SIG-M5 (cell line): ENCODE measurements at regions not wholly inside any gene's neighbourhood (a gene's known extent, or its start where the extent isn't known, plus 50 kb on each side); places are given as distances from the start of the nearest gene placed in this dataset.

ENCODE experiments used
- DNase-seq: peaks from one replicate; lab custom pipeline; 2025; lab: John Stamatoyannopoulos, UW

DNA sequence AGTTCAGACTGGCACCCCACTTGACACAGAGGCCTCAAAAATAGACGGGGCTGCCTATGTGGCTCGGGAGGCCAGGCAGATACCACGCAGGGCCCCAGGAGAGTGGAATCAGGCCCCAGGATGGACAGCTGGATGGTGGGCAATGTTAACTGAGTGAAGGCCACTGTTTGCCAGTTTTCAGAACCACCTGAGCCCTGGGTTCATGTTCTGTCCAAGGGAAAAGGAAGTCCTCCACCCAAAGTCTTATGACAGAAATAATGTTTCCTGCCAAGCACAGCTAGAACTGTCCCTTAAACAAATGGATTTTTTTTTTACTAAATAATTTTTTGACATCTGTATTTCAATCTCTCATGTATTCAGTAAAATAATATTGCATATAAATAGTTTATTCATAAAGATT is 228.4 kb downstream of the KLF13 start:
- DNase-seq = no peak

GRCh38 chr15:31556494-31557150 is 230.0 kb downstream of the KLF13 start:
- no peak for DNase-seq

GRCh38 chr15:31557899-31558298 is 231.3 kb downstream of the KLF13 start:
- DNase-seq = no peak

- no peak for DNase-seq
Measured at GRCh38 chr15:31558840-31559239, 232.2 kb downstream of the KLF13 start.

- DNase-seq = no peak
Measured at GRCh38 chr15:31559786-31560185, 233.2 kb downstream of the KLF13 start.

DNA sequence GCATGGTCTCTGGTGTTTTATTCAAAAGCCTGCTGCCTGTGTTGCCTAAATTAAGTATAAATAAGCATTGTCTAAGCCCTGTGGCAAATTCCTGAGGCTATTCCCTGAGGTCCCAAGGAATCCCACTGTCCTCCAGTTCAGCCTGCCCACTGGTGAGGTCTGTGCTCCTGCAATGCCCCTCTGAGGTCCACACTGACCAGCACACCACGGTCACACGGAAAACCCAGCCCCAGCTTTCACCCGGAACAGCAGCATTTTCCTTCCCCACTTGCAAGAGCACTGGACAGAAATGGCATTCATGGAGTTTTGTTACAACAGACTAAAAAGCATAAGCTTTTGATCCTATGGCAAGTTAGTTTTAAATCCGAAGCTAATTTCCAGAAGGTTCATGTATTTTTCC is 234.0 kb downstream of the KLF13 start:
- DNase-seq = no peak

DNA sequence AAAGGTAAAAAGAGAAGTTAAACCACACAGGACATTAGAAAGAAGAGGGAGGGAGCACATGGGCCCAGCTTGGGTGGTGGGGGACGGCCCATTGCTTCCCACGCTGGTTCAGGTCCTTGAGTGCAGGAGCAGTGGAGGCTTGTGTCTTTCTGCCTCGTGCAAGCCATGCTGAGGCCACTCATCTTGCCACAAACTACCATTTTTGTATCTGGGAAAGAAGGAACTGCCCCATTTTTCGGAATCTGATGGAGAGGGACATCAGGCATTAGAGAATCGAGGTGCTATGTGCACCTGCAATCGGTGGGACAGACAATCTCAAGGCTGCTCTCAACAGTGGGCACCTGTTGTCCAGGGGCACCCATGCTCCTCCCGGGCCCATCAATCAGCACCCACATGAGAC is 234.5 kb downstream of the KLF13 start:
- no peak for DNase-seq

DNA sequence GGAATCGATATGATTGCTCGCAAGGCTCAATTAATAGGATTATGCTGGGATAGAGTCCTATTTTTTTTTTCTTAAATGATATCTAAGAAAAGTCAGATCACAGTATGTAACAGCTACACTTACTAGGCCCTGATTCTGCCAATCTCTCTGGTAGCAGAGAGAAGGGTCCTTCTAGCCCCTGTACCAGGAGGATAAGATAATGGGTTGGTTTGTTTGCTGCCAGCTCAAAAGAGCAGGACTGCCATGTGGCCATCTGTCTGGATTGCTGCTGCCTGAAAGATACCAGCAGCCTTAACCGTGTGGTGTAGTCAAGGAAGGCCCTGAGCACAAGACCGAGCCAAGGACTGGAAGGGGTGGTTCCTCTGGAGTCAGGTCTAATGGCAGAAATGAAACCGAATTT is 236.4 kb downstream of the KLF13 start:
- no peak for DNase-seq

GRCh38 chr15:31563421-31563820 is 236.8 kb downstream of the KLF13 start:
- DNase-seq = no peak

DNA sequence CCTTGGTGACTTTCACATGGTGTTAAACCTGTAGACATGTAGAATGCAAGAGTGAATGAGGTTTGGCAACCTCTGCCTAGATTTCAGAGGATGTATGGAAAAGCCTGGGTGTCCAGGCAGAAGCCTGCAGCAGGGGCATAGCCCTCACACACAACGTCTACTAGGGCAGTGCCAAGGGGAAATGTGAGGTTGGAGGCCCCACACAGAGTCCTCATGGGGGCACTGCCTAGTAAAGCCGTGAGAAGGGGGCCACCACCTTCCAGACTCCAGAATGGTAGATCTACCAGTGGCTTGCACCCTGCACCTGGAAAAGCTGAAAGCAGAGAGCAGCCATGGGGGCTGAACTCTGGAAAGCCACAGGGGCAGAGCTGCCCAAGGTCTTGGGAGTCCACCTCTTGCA is 241.2 kb downstream of the KLF13 start:
- no peak for DNase-seq

DNA sequence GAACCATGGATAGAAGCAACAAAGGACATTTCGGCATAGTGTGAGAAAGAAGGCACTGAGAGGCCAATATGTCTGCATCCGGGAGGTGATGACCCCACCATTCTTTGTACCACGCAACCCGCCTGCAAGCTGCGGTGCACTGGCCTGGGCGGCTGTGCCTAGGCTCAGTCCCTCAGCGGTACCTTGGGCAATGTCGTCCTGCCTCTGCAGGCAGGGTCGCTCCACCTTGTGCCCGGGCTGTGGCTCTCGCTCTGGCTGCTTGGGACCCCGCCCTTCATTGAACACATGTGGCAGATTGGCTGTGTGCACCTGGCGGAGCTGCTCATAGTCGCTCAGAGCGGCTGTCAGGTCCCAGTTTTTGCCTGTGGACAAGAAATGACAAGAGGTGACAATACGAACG is 243.2 kb downstream of the KLF13 start:
- DNase-seq = no peak

DNA sequence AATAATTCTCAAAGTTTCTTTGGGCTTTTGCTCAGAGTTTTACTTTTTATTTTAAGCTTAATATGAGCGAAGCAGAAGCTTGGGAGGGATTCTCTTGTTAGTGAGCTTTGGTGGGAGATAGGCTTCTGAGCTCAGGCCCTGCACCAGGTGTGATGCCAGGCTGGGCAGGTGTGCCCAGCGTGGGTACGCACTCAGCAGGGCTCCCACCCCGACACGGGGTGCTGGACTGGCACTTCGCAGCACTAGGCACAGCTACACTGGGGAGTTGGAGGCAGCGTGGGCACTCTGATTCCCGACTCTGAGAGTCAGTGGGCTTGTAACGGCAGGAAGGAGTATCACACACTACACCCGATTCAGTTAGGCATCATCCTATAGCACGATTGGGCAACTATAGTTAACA is 244.0 kb downstream of the KLF13 start:
- no peak for DNase-seq

GRCh38 chr15:31571676-31572075 is 245.0 kb downstream of the KLF13 start:
- DNase-seq = no peak

GRCh38 chr15:31573759-31574158 is 247.1 kb downstream of the KLF13 start:
- DNase-seq = no peak

GRCh38 chr15:31574766-31575165 is 248.1 kb downstream of the KLF13 start:
- no peak for DNase-seq

GRCh38 chr15:31577108-31577507 is 250.5 kb downstream of the KLF13 start:
- DNase-seq = no peak

DNA sequence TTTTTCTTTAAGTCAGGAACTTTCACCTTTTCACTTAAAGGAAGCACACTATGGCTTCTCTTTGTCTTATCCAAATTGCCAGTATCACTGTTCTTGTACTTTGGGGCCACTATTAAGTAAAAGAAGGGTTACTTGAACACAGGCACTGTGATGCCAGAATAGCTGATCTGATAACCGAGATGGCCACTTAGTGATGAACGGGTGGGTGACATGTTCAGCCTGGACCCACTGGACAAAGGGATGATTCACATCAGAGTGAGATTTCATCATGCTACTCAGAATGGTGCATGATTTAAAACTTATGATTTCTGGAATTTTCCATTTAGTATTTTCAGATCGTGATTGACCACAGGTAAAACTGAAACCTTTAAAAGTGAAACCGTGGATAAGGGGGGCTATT is 252.6 kb downstream of the KLF13 start:
- no peak for DNase-seq

DNA sequence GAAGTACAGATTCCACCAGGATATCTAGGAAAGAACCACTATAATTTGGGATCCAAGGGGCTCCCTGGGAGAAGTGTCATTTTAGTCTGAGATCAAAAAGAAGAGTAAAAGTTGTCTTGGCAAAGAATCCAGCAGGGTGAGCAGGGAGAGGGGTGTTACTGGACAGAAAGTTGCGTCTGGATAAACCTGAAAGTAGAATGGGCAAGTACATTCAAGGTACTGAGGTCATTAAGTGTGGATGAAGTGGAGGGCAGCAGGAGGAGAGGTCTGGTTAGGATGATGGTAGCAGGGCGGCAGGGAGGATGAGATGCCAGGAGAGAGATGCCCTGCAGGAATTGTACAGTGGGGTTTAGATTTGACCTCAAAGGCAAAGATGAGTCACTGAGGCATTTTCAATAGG is 253.3 kb downstream of the KLF13 start:
- DNase-seq = no peak

GRCh38 chr15:31584195-31584594 is 257.6 kb downstream of the KLF13 start:
- DNase-seq = no peak

DNA sequence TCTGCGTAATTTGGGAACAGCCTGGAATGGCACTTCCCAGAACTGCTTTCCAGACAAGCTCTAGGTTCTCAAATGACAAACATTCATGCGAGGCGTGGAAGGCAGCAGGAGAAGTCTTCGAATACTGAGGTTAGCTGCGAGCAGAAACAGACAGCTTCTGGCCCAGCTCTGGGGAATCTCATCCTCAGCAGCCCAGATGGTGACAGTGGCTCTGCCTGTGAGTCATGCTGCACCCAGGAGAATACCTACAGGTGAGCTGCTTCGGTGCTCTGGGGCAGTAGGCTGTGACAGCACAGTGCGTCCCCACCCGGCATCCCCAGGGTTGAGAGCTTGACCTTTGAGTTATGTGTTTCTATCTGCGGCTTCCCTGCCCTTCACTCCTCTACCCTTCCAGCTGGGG is 258.6 kb downstream of the KLF13 start:
- DNase-seq = no peak

DNA sequence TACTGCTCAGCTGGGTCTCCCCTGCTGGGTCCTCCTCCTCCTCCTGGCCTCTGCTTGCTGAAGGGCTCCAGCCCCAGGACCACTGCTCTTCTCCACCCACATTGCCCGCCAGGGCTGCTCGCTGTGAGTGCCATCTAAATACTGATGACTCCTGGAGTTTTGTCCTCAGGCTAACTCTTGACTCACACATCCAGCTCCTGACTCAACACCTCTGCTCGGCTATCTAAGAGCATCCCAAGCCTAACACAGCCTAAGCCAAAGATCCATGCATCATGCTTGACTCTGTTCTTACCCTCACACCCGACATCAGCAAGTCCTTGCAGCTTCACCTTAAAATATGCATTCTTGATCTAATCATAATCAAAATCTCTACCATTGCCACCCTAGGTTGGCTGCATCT is 260.2 kb downstream of the KLF13 start:
- no peak for DNase-seq

- no peak for DNase-seq
Measured at GRCh38 chr15:31587583-31587982, 260.9 kb downstream of the KLF13 start.

- DNase-seq = no peak
Measured at GRCh38 chr15:31590609-31591008, 264.0 kb downstream of the KLF13 start.

- DNase-seq = no peak
Measured at GRCh38 chr15:31591908-31592307, 265.3 kb downstream of the KLF13 start.

DNA sequence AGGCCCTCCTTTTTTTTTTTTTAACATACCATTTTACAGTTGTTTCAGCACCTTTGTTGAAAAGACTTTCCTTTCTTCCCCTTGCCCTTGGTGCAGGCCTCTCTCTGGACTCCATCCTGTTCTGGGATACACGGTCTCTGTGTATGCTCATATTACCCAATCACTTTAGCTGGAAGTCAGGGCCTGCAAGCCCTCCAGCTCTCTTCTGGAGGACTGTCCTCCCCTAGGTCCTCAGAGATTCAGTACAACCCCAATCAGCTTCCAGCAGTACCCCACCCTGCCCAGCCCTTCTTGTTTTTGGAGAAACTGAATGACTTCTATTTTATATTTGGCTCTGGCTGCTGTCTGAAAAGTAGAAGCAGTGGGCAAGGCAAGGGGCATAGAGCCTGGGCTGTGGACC is 270.8 kb downstream of the KLF13 start:
- DNase-seq = no peak
